ENCODE measurements at regions not wholly inside any gene's neighbourhood (a gene's known extent, or its start where the extent isn't known, plus 50 kb on each side); places are given as distances from the start of the nearest gene placed in this dataset.
"Not testable (repeated sequence)": the region's sequence is repeated elsewhere in the genome, so short reads cannot be mapped to it uniquely, and the experiment has no call there.

- CTCF ChIA-PET, result no interaction called here
- POLR2A ChIA-PET (ENCODE audit: low non-redundant PET), result no interaction called here
- TF ChIP-seq, protein P1, sequence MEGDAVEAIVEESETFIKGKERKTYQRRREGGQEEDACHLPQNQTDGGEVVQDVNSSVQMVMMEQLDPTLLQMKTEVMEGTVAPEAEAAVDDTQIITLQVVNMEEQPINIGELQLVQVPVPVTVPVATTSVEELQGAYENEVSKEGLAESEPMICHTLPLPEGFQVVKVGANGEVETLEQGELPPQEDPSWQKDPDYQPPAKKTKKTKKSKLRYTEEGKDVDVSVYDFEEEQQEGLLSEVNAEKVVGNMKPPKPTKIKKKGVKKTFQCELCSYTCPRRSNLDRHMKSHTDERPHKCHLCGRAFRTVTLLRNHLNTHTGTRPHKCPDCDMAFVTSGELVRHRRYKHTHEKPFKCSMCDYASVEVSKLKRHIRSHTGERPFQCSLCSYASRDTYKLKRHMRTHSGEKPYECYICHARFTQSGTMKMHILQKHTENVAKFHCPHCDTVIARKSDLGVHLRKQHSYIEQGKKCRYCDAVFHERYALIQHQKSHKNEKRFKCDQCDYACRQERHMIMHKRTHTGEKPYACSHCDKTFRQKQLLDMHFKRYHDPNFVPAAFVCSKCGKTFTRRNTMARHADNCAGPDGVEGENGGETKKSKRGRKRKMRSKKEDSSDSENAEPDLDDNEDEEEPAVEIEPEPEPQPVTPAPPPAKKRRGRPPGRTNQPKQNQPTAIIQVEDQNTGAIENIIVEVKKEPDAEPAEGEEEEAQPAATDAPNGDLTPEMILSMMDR (conservative IDR thresholded peaks at IDR 0.05; ENCODE audit: low read depth), result no peak
- DNase-seq (ENCODE audit: low spot score), result no peak
- H3K27ac ChIP-seq, result no peak overlapping the region
Measured at GRCh38 chr4:104907991-104908390, 238.7 kb upstream of the TET2 start.

DNA sequence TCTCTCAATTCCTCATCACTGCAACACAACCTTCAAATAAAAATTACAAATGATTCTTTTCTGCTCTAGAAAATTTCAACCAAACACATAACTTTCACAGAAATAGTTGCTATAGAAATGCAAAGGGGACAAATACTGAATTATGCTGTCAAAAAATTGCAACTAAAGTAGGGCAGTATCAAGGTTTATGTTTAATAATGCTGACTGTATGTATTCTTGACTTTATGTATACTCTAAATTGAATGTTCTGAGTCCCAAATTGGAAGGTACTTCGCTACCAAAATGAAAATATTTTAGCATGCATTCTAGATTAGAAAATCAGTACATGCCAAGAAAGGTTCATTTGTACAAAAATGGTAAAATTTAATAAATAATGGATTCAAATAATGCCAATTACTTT lies 237.3 kb upstream of the TET2 start:
- TF ChIP-seq, protein P1 (conservative IDR thresholded peaks at IDR 0.05; ENCODE audit: low read depth), result no peak
- ChIA-PET CTCF (interaction anchor here (0.6 kb wide), 2 partner anchors 587 to 1721 kb away, joined by 5 to 6 read pairs; no protein-coding TSS in a partner anchor), POLR2A (ENCODE audit: low non-redundant PET) (no interaction called here)
- DNase-seq (ENCODE audit: low spot score), result no peak
- no peak overlapping the region for H3K27ac ChIP-seq

- ChIA-PET CTCF (interaction anchor here (0.6 kb wide), 1 partner anchor 318 kb away, joined by 5 read pairs; no protein-coding TSS in a partner anchor), POLR2A (ENCODE audit: low non-redundant PET) (no interaction called here)
- TF ChIP-seq, protein P1 (conservative IDR thresholded peaks at IDR 0.05; ENCODE audit: low read depth), result no peak
- no peak overlapping the region for H3K27ac ChIP-seq
- DNase-seq (ENCODE audit: low spot score), result no peak
Measured at GRCh38 chr4:104912518-104912917, 234.2 kb upstream of the TET2 start.

DNA sequence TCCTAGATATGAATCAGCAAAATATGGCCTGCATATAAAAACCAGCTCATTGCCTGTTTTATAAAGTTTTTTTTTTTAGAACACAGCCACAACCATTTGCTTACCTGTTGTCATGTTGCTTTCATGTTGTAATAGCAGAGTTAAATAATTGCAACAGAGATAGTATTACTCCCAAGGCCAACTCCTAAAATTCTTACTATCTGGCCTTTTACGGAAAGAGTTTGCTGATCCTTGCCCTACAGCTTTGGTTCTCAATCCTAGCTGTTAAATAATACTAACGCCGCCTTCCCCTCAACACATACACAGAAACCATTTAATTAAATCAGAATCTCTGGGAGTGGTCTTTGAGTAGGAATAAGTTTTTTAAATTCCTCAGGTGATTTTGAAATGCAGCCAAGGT lies 231.3 kb upstream of the TET2 start:
- H3K27ac ChIP-seq, result no peak overlapping the region
- CTCF ChIA-PET, result no interaction called here
- TF ChIP-seq, protein P1 (conservative IDR thresholded peaks at IDR 0.05; ENCODE audit: low read depth), result no peak
- POLR2A ChIA-PET (ENCODE audit: low non-redundant PET), result no interaction called here
- no peak for DNase-seq (ENCODE audit: low spot score)

DNA sequence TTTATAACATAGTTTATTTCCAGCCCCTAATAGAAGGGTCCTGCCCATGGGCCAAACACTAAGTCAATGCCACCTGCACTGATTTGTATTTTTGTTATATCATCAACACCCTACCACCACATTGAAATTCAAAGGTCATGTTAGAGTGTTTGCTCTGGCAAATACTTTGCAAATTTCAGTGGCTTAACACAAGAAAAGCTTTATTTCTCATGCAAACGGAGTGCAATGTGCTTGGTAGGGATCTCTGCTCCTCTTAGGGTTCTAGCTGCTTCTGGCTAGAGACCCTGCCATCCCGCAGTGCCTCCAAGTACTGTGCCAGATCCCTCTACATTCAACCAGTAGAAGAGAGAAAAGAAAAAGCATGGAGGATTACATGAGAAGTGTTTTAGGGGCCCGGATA lies 230.8 kb upstream of the TET2 start:
- ChIA-PET CTCF (no interaction called here), POLR2A (ENCODE audit: low non-redundant PET) (no interaction called here)
- H3K27ac ChIP-seq, result no peak overlapping the region
- TF ChIP-seq, protein P1 (conservative IDR thresholded peaks at IDR 0.05; ENCODE audit: low read depth), result no peak
- no peak for DNase-seq (ENCODE audit: low spot score)

DNA sequence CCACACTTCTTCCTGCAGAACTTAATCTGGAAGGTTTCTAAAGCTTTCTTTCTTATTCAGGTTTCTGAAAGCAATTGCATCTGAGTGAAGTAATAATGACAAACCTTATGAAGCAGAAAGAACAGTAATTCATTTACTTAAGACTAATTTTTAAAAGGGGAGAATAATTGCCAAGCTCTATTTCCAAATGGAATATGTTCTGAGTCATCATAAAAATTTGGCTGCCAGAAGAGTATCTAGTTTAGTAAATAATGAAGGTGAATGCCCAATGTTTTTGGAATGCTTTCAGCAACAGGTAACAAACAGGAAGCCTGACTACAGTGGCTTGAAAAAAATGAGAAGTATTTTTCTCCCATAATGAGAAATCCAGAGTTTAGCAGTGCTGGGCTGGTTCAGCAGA lies 227.3 kb upstream of the TET2 start:
- no peak overlapping the region for H3K27ac ChIP-seq
- CTCF ChIA-PET, result no interaction called here
- POLR2A ChIA-PET (ENCODE audit: low non-redundant PET), result no interaction called here
- TF ChIP-seq, protein P1 (conservative IDR thresholded peaks at IDR 0.05; ENCODE audit: low read depth), result no peak
- DNase-seq (ENCODE audit: low spot score), result no peak

GRCh38 chr4:104930298-104930697 lies 216.4 kb upstream of the TET2 start:
- TF ChIP-seq, protein P1 (conservative IDR thresholded peaks at IDR 0.05; ENCODE audit: low read depth), result no peak
- no peak overlapping the region for H3K27ac ChIP-seq
- ChIA-PET POLR2A (ENCODE audit: low non-redundant PET) (no interaction called here), CTCF (interaction anchor here (0.6 to 0.7 kb wide), 2 partner anchors 327 to 375 kb away, joined by 3 read pairs; no protein-coding TSS in a partner anchor)
- DNase-seq (ENCODE audit: low spot score), result no peak

GRCh38 chr4:104930745-104931736 lies 215.6 kb upstream of the TET2 start:
- H3K27ac ChIP-seq; POLR2A ChIA-PET (ENCODE audit: low non-redundant PET); DNase-seq (ENCODE audit: low spot score): not testable (repeated sequence)
- CTCF ChIA-PET, result interaction anchor here (0.6 to 0.7 kb wide), 3 partner anchors 15 to 1029 kb away, joined by 3 read pairs; no protein-coding TSS in a partner anchor

All from RWPE1 (cell line).